H9 (cell line): ENCODE measurements at regions not wholly inside any gene's neighbourhood (a gene's known extent, or its start where the extent isn't known, plus 50 kb on each side); places are given as distances from the start of the nearest gene placed in this dataset.

Source experiments
- DNase-seq: peaks from one replicate; pipeline ENCODE4 v3.0.0-alpha.2; 2017
- H2AFZ ChIP-seq: one replicate; pipeline ENCODE4 v1.6.1; 2013; ENCODE audit warnings: mild to moderate bottlenecking, low read length, control low read depth, moderate library complexity
- H2AK5ac ChIP-seq: 2 replicates; pipeline ENCODE4 v1.6.1; 2013; ENCODE audit warnings: low read length, control low read depth, mixed read lengths; ENCODE audit not compliant: insufficient read length
- H2BK120ac ChIP-seq: one replicate; pipeline ENCODE4 v1.6.1; 2013; ENCODE audit warnings: low read depth, mild to moderate bottlenecking, low read length, control low read depth, inconsistent platforms; ENCODE audit not compliant: poor library complexity, severe bottlenecking
- H2BK12ac ChIP-seq: 2 replicates; pipeline ENCODE4 v1.6.1; 2013; ENCODE audit warnings: low read length, control low read depth, mixed read lengths, low read depth; ENCODE audit not compliant: insufficient read length
- H2BK15ac ChIP-seq: 2 replicates; pipeline ENCODE4 v1.6.1; 2013; ENCODE audit warnings: low read depth, low read length, control low read depth
- H2BK20ac ChIP-seq: one replicate; pipeline ENCODE4 v1.6.1; 2013; ENCODE audit warnings: low read depth, mild to moderate bottlenecking, low read length, control low read depth, inconsistent platforms; ENCODE audit not compliant: poor library complexity, severe bottlenecking
- H2BK5ac ChIP-seq: 2 replicates; pipeline ENCODE4 v1.6.1; 2013; ENCODE audit warnings: low read length, control low read depth, mixed read lengths; ENCODE audit not compliant: insufficient read length
- H3K14ac ChIP-seq: 2 replicates; pipeline ENCODE4 v1.6.1; 2013; ENCODE audit warnings: low read length, control low read depth; ENCODE audit not compliant: insufficient read depth
- H3K18ac ChIP-seq: 2 replicates; pipeline ENCODE4 v1.6.1; 2013; ENCODE audit warnings: low read depth, mild to moderate bottlenecking, mixed read lengths, low read length, control low read depth; ENCODE audit not compliant: insufficient read length
- H3K23ac ChIP-seq: 2 replicates; pipeline ENCODE4 v1.6.1; 2013; ENCODE audit warnings: low read length, control low read depth, mixed read lengths, low read depth; ENCODE audit not compliant: insufficient read length
- H3K23me2 ChIP-seq: 2 replicates; pipeline ENCODE4 v1.6.1; 2013; ENCODE audit warnings: low read depth, mild to moderate bottlenecking, mixed read lengths, low read length, control low read depth; ENCODE audit not compliant: insufficient read length, poor library complexity, severe bottlenecking
- H3K27ac ChIP-seq: 2 replicates; pipeline ENCODE4 v1.5.1; 2013; ENCODE audit warnings: low read length, control low read depth, mixed read lengths, low read depth; ENCODE audit not compliant: insufficient read length
- H3K27me3 ChIP-seq: 2 replicates; pipeline ENCODE4 v1.6.1; 2013; ENCODE audit warnings: low read length, control low read depth, inconsistent platforms; ENCODE audit not compliant: insufficient read depth
- H3K4ac ChIP-seq: 2 replicates; pipeline ENCODE4 v1.6.1; 2013; ENCODE audit warnings: low read depth, mild to moderate bottlenecking, control low read depth, inconsistent platforms, low read length, moderate library complexity
- H3K4me1 ChIP-seq: 2 replicates; pipeline ENCODE4 v1.6.1; 2013; ENCODE audit warnings: low read length, control low read depth, inconsistent platforms; ENCODE audit not compliant: insufficient read depth
- H3K4me2 ChIP-seq: 2 replicates; pipeline ENCODE4 v1.6.1; 2013; ENCODE audit warnings: low read length, control low read depth, mixed read lengths; ENCODE audit not compliant: insufficient read length, insufficient read depth
- H3K56ac ChIP-seq: 2 replicates; pipeline ENCODE4 v1.6.1; 2013; ENCODE audit warnings: low read depth, mild to moderate bottlenecking, mixed read lengths, low read length, control low read depth; ENCODE audit not compliant: insufficient read length
- H3K79me1 ChIP-seq: 2 replicates; pipeline ENCODE4 v1.6.1; 2013; ENCODE audit warnings: low read depth, mild to moderate bottlenecking, moderate library complexity, low read length, control low read depth, inconsistent platforms; ENCODE audit not compliant: insufficient read depth, poor library complexity, severe bottlenecking
- H3K79me2 ChIP-seq: 2 replicates; pipeline ENCODE4 v1.6.1; 2013; ENCODE audit warnings: low read length, control low read depth, inconsistent platforms; ENCODE audit not compliant: insufficient read depth
- H3K9ac ChIP-seq: 2 replicates; pipeline ENCODE4 v1.6.1; 2013; ENCODE audit warnings: low read length, control low read depth, mixed read lengths; ENCODE audit not compliant: insufficient read length; ENCODE audit errors: extremely low read depth
- H3K9me3 ChIP-seq: one replicate; pipeline ENCODE4 v1.6.1; 2013; ENCODE audit warnings: low read depth, low read length, inconsistent platforms; ENCODE audit not compliant: control insufficient read depth
- H3T11ph ChIP-seq: one replicate; pipeline ENCODE4 v1.6.1; 2013; ENCODE audit warnings: mild to moderate bottlenecking, low read length, control low read depth, inconsistent platforms
- H4K20me1 ChIP-seq: one replicate; pipeline ENCODE4 v1.6.1; 2013; ENCODE audit not compliant: control insufficient read depth, insufficient read length, insufficient read depth
- H4K5ac ChIP-seq: 2 replicates; pipeline ENCODE4 v1.6.1; 2013; ENCODE audit warnings: low read depth, mild to moderate bottlenecking, mixed read lengths, low read length, control low read depth; ENCODE audit not compliant: insufficient read length
- H4K8ac ChIP-seq: replicated peaks from 2 replicates; pipeline ENCODE4 v1.6.1; 2013; ENCODE audit warnings: low read length, control low read depth, mixed read lengths, low read depth; ENCODE audit not compliant: insufficient read length
- H4K91ac ChIP-seq: 2 replicates; pipeline ENCODE4 v1.6.1; 2013; ENCODE audit warnings: low read depth, mild to moderate bottlenecking, moderate library complexity, mixed read lengths, low read length, control low read depth; ENCODE audit not compliant: insufficient read length
- H3K27ac Mint-ChIP-seq, 3 experiments: 2 replicates in 2 of 3; 3 replicates in 1 of 3; pipeline ENCODE4 v1.8.0; 2020 to 2021; ENCODE audit warnings: mixed read lengths in 3 of 3, mild to moderate bottlenecking in 1 of 3, moderate library complexity in 1 of 3
- H3K27me3 Mint-ChIP-seq: 2 replicates; pipeline ENCODE4 v1.8.0; 2021; ENCODE audit warnings: low read depth, mild to moderate bottlenecking, moderate library complexity, mixed read lengths
- H3K36me3 Mint-ChIP-seq, 3 experiments: 2 replicates in 2 of 3; 3 replicates in 1 of 3; pipeline ENCODE4 v1.8.0; 2020 to 2021; ENCODE audit warnings: low read depth in 3 of 3, mixed read lengths in 3 of 3; ENCODE audit not compliant: insufficient read depth in 1 of 3
- H3K4me1 Mint-ChIP-seq, 2 experiments: 2 replicates each; pipeline ENCODE4 v1.8.0; 2020; ENCODE audit warnings: mixed read lengths in 2 of 2
- H3K4me3 Mint-ChIP-seq, 2 experiments: 2 replicates in 1 of 2; 3 replicates in 1 of 2; pipeline ENCODE4 v1.8.0; 2020 to 2021; ENCODE audit warnings: mild to moderate bottlenecking in 2 of 2, mixed read lengths in 2 of 2, moderate library complexity in 1 of 2
- H3K9me3 Mint-ChIP-seq, 2 experiments: 2 replicates in 1 of 2; 3 replicates in 1 of 2; pipeline ENCODE4 v1.8.0; 2020; ENCODE audit warnings: mild to moderate bottlenecking in 2 of 2, mixed read lengths in 2 of 2, moderate library complexity in 1 of 2
- CTCF ChIP-seq: fragments of 200-600 bp; sonication (generic); conservative IDR thresholded peaks from 3 replicates; pipeline ENCODE4 v1.8.0; 2021; ENCODE audit warnings: antibody characterized with exemption, mild to moderate bottlenecking
- WGBS: extraction: QIAGEN DNeasy Blood & Tissue Kit; methylation state at CpG from one replicate; pipeline ENCODE4 v1.1.7; 2013; ENCODE audit warnings: missing lambda C conversion rate, low lambda C conversion rate, mixed read lengths; ENCODE audit not compliant: insufficient read length; ENCODE audit errors: extremely low coverage; 5-methylcytosine and 5-hydroxymethylcytosine counted together

GRCh38 chr10:47090903-47091302 lies 179.7 kb downstream of the PTPN20 start:
- H3K4me3 Mint-ChIP-seq: no peak overlapping the region
- H3K9ac ChIP-seq: no peak overlapping the region
- no peaks in the 10 kb centered on the region; a peak in 2 of 7 replicates for H3K36me3 Mint-ChIP-seq
- H3K4me2 ChIP-seq: no peak overlapping the region
- no peaks in the 10 kb centered on the region for H3K4me1 ChIP-seq
- no peak for TF ChIP-seq CTCF
- no peak overlapping the region for H4K8ac ChIP-seq
- H3K27ac ChIP-seq: no peak overlapping the region
- no peak overlapping the region for H3K56ac ChIP-seq
- H3T11ph ChIP-seq: no peak overlapping the region
- WGBS: no CpG with 5 or more reads among the region's 7 CpGs
- no peak overlapping the region for H2BK20ac ChIP-seq
- H3K9me3 Mint-ChIP-seq: peaks cover 6 to 15% of the 10 kb centered on the region in 2 experiments; a peak in 4 of 5 replicates
- peaks cover 0 to 6% of the 10 kb centered on the region in 2 experiments; a peak in 2 of 4 replicates for H3K4me1 Mint-ChIP-seq
- no peaks in the 10 kb centered on the region for H3K27me3 ChIP-seq
- no peak overlapping the region for H2AFZ ChIP-seq
- H3K23ac ChIP-seq: no peak overlapping the region
- H4K91ac ChIP-seq: no peak overlapping the region
- H4K20me1 ChIP-seq: no peaks in the 10 kb centered on the region
- H2BK15ac ChIP-seq: no peak overlapping the region
- H3K27me3 Mint-ChIP-seq: no peaks in the 10 kb centered on the region; the same call in none of the 2 replicates
- no peaks in the 10 kb centered on the region for H3K79me1 ChIP-seq
- H2AK5ac ChIP-seq: no peak overlapping the region
- no peaks in the 10 kb centered on the region for H3K79me2 ChIP-seq
- H2BK5ac ChIP-seq: no peak overlapping the region
- no peak overlapping the region for H3K14ac ChIP-seq
- no peak for DNase-seq
- no peak overlapping the region for H3K4ac ChIP-seq
- no peak overlapping the region for H3K18ac ChIP-seq
- no peak overlapping the region for H3K27ac Mint-ChIP-seq
- H2BK120ac ChIP-seq: no peak overlapping the region
- no peak overlapping the region for H4K5ac ChIP-seq
- H2BK12ac ChIP-seq: no peak overlapping the region
- no peaks in the 10 kb centered on the region for H3K9me3 ChIP-seq
- no peaks in the 10 kb centered on the region for H3K23me2 ChIP-seq
